Ovary (tissue), 3 donors: ENCODE measurements at regions not wholly inside any gene's neighbourhood (a gene's known extent, or its start where the extent isn't known, plus 50 kb on each side); places are given as distances from the start of the nearest gene placed in this dataset.

Source experiments
- CTCF ChIP-seq, 3 donors: fragments of 450-650 bp in 2 of 3; fragments of 200-600 bp in 1 of 3; IDR thresholded peaks; one replicate each; pipeline versions ENCODE4 v1.5.1 to v1.8.0; 2016 to 2022; ENCODE audit warnings: antibody characterized with exemption in 3 of 3, mild to moderate bottlenecking in 1 of 3
- EP300 ChIP-seq: sonication (generic); formaldehyde crosslinking; IDR thresholded peaks from one replicate; pipeline ENCODE4 v1.6.1; 2017; ENCODE audit warnings: antibody characterized with exemption
- POLR2A ChIP-seq: fragments of 450-650 bp; IDR thresholded peaks from one replicate; pipeline ENCODE4 v1.6.1; 2017; ENCODE audit warnings: antibody characterized with exemption, mild to moderate bottlenecking, moderate library complexity
- donor health status: DM: no; HTN: no; CAD: no.

GRCh38 chrX:143994206-143994605 is 110.3 kb downstream of the UBE2NL start:
- TF ChIP-seq CTCF (IDR thresholded peaks at IDR 0.05) (no peak), POLR2A (no peak), EP300 (no peak)
